BJ (cell line): ENCODE measurements at regions not wholly inside any gene's neighbourhood (a gene's known extent, or its start where the extent isn't known, plus 50 kb on each side); places are given as distances from the start of the nearest gene placed in this dataset.

ENCODE experiments used
- CTCF ChIA-PET: fragments of 350-600 bp; formaldehyde crosslinking; extraction: SDS; loops from one replicate; lab custom pipeline; 2021; ENCODE audit warnings: antibody characterized with exemption, inconsistent platforms; lab: Yijun Ruan, JAX
- POLR2A ChIA-PET: fragments of 300-600 bp; sonication (Branson Sonifier 250); formaldehyde crosslinking; extraction: SDS; loops from one replicate; lab custom pipeline; 2021; ENCODE audit warnings: antibody characterized with exemption; lab: Charles Lee
- DNase-seq: peaks from one replicate; pipeline ENCODE4 v3.0.0-alpha.2; 2011; ENCODE audit warnings: low read depth
- H3K27me3 ChIP-seq: 2 replicates; pipeline ENCODE4 v1.6.0; 2011; ENCODE audit warnings: low read length; ENCODE audit not compliant: control insufficient read depth, insufficient read depth
- H3K36me3 ChIP-seq: 2 replicates; pipeline ENCODE4 v1.5.1; 2011; ENCODE audit warnings: low read length; ENCODE audit not compliant: control insufficient read depth, insufficient read depth
- H3K4me3 ChIP-seq: 2 replicates; pipeline ENCODE4 v1.5.1; 2011; ENCODE audit warnings: low read depth, mild to moderate bottlenecking, control low read depth, low read length
- TF ChIP-seq, protein P1 (sequence below): IDR thresholded peaks from 2 replicates; pipeline ENCODE4 v1.5.1; 2011; ENCODE audit warnings: low read depth, mild to moderate bottlenecking, control low read depth, inconsistent platforms, low read length, moderate library complexity; ENCODE audit not compliant: insufficient read depth

- Histone ChIP-seq H3K4me3 (no peak overlapping the region), H3K36me3 (no peaks in the 10 kb centered on the region), H3K27me3 (no peaks in the 10 kb centered on the region)
- no peak for DNase-seq
- TF ChIP-seq, protein P1, sequence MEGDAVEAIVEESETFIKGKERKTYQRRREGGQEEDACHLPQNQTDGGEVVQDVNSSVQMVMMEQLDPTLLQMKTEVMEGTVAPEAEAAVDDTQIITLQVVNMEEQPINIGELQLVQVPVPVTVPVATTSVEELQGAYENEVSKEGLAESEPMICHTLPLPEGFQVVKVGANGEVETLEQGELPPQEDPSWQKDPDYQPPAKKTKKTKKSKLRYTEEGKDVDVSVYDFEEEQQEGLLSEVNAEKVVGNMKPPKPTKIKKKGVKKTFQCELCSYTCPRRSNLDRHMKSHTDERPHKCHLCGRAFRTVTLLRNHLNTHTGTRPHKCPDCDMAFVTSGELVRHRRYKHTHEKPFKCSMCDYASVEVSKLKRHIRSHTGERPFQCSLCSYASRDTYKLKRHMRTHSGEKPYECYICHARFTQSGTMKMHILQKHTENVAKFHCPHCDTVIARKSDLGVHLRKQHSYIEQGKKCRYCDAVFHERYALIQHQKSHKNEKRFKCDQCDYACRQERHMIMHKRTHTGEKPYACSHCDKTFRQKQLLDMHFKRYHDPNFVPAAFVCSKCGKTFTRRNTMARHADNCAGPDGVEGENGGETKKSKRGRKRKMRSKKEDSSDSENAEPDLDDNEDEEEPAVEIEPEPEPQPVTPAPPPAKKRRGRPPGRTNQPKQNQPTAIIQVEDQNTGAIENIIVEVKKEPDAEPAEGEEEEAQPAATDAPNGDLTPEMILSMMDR = no peak
- ChIA-PET POLR2A (no interaction called here), CTCF (no interaction called here)
These were observed 307.8 kb upstream of the SGCD start for GRCh38 chr5:156019130-156019529.

- POLR2A ChIA-PET = no interaction called here
These were observed 307.3 kb upstream of the SGCD start for GRCh38 chr5:156019571-156020180.

DNA sequence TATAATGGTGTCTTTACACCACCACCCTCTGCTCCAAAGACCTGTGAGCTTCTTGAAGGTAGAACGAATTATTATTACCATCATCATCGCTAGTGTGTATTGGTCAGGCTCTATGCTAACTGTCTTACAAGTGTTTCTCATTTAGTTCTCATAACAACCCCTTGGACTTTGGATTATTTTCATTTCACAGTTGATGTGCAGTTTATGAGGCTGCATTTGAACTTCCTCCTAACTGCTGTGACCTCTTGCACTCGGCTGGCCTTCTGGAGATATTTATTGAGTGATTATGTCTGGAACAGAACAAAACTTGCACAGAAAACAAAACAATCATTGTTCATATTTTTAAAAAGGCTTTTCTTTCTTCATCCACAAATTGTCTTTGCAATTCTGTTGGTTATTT lies 306.3 kb upstream of the SGCD start:
- TF ChIP-seq, protein P1 = no peak
- DNase-seq = no peak
- H3K4me3 ChIP-seq = no peak overlapping the region
- H3K27me3 ChIP-seq = no peaks in the 10 kb centered on the region
- H3K36me3 ChIP-seq = no peaks in the 10 kb centered on the region
- POLR2A ChIA-PET = no interaction called here
- CTCF ChIA-PET = no interaction called here

More at GRCh38 chr5:156019571-156020180, 307.3 kb upstream of the SGCD start:
- H3K4me3 ChIP-seq = no peak overlapping the region
- DNase-seq = no peak
- H3K27me3 ChIP-seq = no peaks in the 10 kb centered on the region
- no peaks in the 10 kb centered on the region for H3K36me3 ChIP-seq
- TF ChIP-seq, protein P1 = no peak
- CTCF ChIA-PET = no interaction called here

- no peaks in the 10 kb centered on the region for H3K27me3 ChIP-seq
- TF ChIP-seq, protein P1 = no peak
- no peaks in the 10 kb centered on the region for H3K36me3 ChIP-seq
- ChIA-PET CTCF (no interaction called here), POLR2A (no interaction called here)
- DNase-seq = no peak
- no peak overlapping the region for H3K4me3 ChIP-seq
These were observed 305.1 kb upstream of the SGCD start for GRCh38 chr5:156021866-156022265.

DNA sequence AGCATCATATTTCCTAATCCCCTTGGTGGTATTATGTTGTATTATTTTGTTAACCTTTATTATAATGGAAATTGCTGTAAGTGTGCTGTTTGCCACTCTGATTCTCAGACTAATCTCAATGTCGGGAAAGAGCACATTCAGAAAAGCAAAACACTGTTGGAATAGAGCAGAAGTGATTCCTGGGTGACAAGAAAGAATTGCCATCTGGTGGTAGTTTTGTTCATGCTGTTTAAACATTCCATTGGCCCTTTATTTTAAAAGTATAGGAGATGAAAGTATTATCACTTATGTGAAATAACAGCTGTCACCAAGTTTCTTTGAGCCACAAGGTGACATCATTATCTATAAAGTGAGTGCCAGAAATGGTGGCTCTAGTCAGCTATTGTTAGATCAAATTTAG lies 301.3 kb upstream of the SGCD start:
- CTCF ChIA-PET = no interaction called here
- H3K36me3 ChIP-seq = no peaks in the 10 kb centered on the region
- TF ChIP-seq, protein P1 = no peak
- POLR2A ChIA-PET = no interaction called here
- H3K4me3 ChIP-seq = no peak overlapping the region
- no peaks in the 10 kb centered on the region for H3K27me3 ChIP-seq
- DNase-seq = no peak
